ENCODE measurements at regions not wholly inside any gene's neighbourhood (a gene's known extent, or its start where the extent isn't known, plus 50 kb on each side); places are given as distances from the start of the nearest gene placed in this dataset.

DNA sequence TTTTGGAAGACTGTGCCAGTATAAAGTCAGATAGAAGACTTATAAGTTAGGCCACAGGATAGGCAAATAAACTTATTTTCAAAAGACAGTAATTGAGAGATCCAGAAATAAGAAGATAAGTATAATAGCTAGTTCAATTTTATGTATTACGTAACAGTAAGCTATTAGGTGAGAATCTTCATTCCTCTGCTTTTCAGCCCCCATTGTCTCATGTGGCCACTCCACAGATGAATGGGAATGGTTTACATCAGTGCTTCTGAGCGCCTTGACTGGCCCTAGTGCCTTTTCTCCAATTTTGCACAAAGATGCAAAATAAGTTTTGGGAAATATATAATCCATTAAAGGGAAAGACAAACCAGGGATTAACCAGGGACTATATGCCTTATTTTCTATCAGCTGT is 550.5 kb downstream of the MMUT start:
- no peak for DNase-seq (ENCODE audit: low read depth)

DNA sequence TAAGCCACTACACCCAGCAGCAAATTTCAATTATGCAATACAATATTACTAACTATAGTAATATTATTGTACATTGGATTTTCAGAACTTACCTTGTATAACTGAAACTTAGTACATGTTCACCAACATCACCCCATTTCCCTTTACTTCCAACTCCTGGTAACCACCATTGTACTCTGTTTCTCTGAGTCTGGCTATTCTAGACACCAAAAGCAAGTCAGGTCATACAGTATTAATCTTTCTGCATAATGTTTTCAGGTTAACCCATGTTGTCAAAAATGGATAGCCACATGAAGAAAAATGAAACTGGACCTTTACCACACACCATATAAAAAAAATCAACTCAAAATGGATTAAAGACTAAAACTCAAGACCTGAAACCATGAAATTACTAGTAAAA is 558.2 kb downstream of the MMUT start:
- no peak for DNase-seq (ENCODE audit: low read depth)

DNA sequence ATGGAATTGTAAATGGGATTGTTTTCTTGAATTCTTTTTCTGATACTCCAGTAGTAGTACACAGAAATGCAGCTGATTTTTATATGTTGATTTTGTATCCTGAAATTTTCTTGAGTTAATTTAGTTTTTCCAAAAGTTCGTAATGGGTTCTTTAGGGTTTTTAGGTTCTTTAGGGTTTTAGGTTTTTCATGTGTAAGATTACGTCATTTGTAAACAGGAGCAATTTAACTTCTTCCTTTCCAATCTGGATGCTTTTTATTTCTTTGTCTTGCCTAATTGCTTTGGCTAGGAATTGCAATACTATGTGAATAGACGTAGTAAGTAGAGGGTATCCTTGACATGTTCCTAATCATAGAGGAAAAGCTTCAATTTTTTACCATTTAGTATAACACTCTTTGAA is 568.6 kb downstream of the MMUT start:
- DNase-seq (ENCODE audit: low read depth): no peak

GRCh38 chr6:48893048-48893447 is 570.0 kb downstream of the MMUT start:
- DNase-seq (ENCODE audit: low read depth): no peak

DNA sequence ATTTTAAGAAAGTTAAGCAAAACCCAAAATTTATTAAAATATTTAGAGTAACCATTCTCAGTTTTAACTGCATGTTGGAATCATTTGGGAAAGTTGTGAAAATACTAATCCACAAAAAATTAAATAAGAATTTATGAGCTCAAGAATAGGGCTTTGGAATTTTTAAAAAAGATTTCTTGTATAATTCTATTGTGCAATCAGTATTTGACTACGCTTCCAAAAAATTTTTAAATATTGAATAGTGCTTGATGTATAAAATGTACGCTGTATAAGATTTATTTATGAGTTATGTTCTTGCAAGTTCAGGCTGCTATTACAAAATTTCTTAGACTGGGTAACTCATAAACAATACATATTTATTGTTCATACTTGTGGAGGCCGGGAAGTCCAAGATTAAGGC is 571.7 kb downstream of the MMUT start:
- DNase-seq (ENCODE audit: low read depth): no peak

GRCh38 chr6:48889429-48889828 is 573.6 kb downstream of the MMUT start:
- no peak for DNase-seq (ENCODE audit: low read depth)

DNA sequence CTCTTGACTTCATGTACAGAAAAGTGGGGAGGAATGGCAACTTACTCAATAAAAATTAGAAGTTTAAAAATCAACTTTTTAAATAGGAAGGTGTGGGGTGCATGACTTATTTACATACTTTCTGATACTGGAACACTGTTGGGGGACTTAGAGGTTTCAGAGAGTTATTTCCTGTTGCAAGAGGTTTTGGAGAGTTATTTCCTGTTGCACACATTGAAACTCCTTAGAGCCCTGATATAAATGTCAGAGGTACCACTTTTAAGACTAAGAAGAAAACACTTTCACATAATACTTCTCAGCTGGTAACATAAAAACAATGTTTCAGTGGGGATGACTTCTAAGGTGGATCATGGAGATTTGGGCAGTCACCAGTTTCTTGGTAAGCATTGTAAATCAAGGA is 579.9 kb downstream of the MMUT start:
- DNase-seq (ENCODE audit: low read depth): no peak

GRCh38 chr6:48881551-48881950 is 581.5 kb downstream of the MMUT start:
- no peak for DNase-seq (ENCODE audit: low read depth)

- no peak for DNase-seq (ENCODE audit: low read depth)
These were observed 593.5 kb downstream of the MMUT start for GRCh38 chr6:48869595-48869994.

GRCh38 chr6:48866682-48867081 is 596.4 kb downstream of the MMUT start:
- DNase-seq (ENCODE audit: low read depth): no peak

DNA sequence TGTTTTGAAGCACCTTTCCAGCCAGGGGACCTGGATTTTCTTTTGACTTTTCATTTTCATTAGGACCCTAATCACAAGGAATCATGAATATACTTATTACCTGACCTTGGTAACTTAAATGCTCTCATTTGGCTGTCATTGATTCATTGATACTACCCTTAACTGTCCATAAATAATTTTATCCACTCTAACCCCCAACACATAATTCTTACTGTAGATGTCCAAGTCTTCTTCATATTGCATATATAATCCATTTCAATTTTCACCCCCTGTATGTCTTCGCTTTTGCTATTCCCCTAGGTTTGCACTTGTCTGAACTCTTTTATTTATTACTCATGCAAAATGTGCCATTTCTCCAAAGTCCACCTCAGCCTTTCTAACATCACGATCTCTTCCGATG is 602.9 kb downstream of the MMUT start:
- DNase-seq (ENCODE audit: low read depth): no peak

GRCh38 chr6:48859562-48860123 is 603.4 kb downstream of the MMUT start:
- no peak for DNase-seq (ENCODE audit: low read depth)

- no peak for DNase-seq (ENCODE audit: low read depth)
These were observed 617.8 kb downstream of the MMUT start for GRCh38 chr6:48845219-48845618.

GRCh38 chr6:48844696-48845095 is 618.4 kb downstream of the MMUT start:
- DNase-seq (ENCODE audit: low read depth): no peak

DNA sequence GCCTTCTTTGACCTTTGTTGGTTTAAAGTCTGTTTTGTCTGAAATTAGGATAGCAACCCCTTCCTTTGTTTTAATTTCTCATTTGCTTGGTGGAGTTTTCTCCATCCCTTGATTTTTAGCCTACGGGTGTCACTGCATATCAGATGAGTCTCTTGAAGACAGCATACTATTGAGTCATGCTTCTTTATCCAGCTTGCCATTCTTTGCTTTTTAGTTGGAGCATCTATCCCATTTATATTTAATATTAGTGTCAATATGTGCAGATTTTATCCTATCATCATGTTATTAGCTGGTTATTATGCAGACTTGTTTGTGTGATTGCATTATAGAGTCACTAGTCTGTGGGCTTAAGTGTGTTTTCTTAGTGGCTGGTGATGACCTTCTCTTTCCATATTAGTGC is 622.2 kb downstream of the MMUT start:
- DNase-seq (ENCODE audit: low read depth): no peak

GRCh38 chr6:48839206-48839605 is 623.8 kb downstream of the MMUT start:
- DNase-seq (ENCODE audit: low read depth): no peak

DNA sequence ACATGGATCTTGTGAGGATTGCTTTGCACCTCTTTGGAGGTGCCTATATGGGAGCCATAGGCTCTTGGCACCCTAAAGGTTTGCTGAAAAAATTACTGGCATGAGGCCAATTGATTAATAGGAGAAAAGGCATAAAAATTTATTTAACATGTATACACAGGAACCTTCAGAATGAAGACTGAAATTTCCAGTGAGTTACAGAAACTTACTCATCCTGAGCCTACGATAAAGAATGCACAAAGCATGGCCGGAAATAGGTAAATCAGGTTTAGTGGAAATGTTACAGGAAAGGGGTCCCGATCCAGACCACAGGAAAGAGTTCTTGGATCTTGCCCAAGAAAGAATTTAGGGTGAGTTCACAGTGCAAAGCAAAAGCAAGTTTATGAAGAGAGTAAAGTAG is 625.3 kb downstream of the MMUT start:
- no peak for DNase-seq (ENCODE audit: low read depth)

GRCh38 chr6:48835421-48835958 is 627.6 kb downstream of the MMUT start:
- no peak for DNase-seq (ENCODE audit: low read depth)

- DNase-seq (ENCODE audit: low read depth): no peak
These were observed 628.3 kb downstream of the MMUT start for GRCh38 chr6:48834706-48835105.

DNA sequence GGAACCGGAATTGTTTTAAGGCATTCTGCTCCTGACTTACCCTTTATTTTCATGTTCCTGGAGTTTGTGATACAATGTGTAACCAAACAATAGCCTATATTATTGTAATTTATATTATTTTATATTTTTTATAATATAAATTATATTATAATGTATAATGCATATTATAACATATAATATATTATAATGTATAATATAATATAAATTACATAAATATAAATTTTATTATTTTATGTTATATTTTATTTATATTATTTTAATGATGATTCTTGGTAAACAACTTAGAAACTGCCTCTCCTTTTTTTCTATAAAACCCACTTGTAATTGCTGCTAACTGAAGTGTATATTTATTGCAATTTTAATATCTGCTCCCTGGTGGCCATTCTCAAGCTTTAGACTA is 629.1 kb downstream of the MMUT start:
- no peak for DNase-seq (ENCODE audit: low read depth)

- DNase-seq (ENCODE audit: low read depth): peak; percentile 97
These were observed 636.0 kb downstream of the MMUT start for GRCh38 chr6:48826901-48827701.

DNA sequence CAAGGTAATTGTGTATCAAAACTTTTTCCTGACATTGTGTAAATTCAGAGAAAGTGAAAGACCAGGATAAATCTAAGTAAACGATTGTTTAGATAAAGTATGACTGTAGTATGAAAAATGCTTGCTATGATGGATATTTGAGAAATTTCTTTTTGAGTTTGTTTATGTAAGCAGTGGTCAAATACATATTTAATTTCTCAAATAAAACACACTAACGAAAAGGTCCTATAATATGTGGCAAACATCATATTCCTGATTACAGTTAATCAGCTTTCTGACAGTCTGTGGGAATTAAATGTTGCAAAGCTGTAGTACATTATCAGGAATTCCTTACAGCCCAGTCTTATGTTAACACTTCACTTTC is 636.9 kb downstream of the MMUT start:
- peak; percentile 51 for DNase-seq (ENCODE audit: low read depth)

DNA sequence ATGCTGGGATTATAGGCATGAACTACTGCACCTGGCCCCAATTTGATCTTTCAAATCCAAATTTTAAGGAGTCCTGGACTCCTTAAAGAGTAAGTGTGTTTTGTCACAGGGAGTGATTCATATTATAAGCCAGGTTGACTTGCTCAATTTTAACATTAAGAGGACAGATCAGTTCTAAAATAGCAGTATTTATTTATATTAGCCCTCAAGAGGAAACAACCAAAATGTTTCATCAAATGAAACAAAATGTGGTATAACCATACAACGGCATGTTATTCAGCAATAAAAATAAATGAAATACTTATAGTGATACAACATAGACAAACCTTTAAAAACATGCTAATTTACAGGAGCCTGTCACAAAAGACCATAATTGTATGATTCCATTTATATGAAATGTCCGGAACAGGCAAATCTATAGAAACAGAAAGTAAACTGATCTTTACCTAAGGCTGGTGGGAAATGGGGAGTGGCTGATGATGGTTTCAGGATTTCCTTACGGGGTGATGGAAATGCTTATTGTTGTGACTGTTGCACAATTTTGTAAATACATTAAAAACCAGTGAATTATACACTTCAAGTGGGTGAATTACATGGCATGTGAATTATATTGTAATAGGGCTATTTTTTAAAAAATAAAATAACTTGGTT is 637.4 kb downstream of the MMUT start:
- no peak for DNase-seq (ENCODE audit: low read depth)

Measured in HS-27A (cell line).